K562 (cell line): ENCODE measurements at regions not wholly inside any gene's neighbourhood (a gene's known extent, or its start where the extent isn't known, plus 50 kb on each side); places are given as distances from the start of the nearest gene placed in this dataset.

ENCODE experiments used
- ATAC-seq: fragments of 200-7000 bp; cut with Tn5 transposase; 3 replicates; pipeline ENCODE4 v1.9.1; 2020; ENCODE audit warnings: moderate library complexity
- BruUV-seq: library from RNA; stranded (reverse); fragments of 400-500 nt; replicated peaks from 2 replicates; lab custom pipeline; 2021; lab: Mats Ljungman, UMichigan
- CTCF ChIA-PET: fragments of 300-600 bp; formaldehyde crosslinking; extraction: SDS; loops from one replicate; lab custom pipeline; 2021; ENCODE audit warnings: low intra/inter-chr PET ratio; lab: Yijun Ruan, JAX
- POLR2A ChIA-PET: fragments of 300-600, 350-650 bp; sonication (Branson Sonifier 250); formaldehyde crosslinking; extraction: SDS; loops from one replicate; lab custom pipeline; 2021; ENCODE audit warnings: antibody characterized with exemption, inconsistent platforms; lab: Yijun Ruan, JAX
- DNase-seq, 4 experiments: peaks; one replicate each; pipeline versions ENCODE4 v3.0.0 to v3.0.0-alpha.2; 2011 to 2018; ENCODE audit warnings: low spot score in 3 of 4, mixed read lengths in 3 of 4; ENCODE audit errors: extremely low read depth in 1 of 4
- FAIRE-seq: peaks from 2 replicates; lab custom pipeline; 2011; peaks lifted over from hg19 to GRCh38; lab: Jason Lieb, UNC
- H2AFZ ChIP-seq: 2 replicates; pipeline ENCODE4 v1.6.0; 2011; ENCODE audit warnings: low read depth, low read length, control low read depth, inconsistent platforms
- H3K27ac ChIP-seq: fragments of 200-600 bp; 3 replicates; pipeline ENCODE4 v1.8.0; 2011; ENCODE audit warnings: low read depth, mild to moderate bottlenecking, control low read depth, inconsistent platforms, low read length, moderate library complexity, mixed read lengths; ENCODE audit errors: extremely low read depth
- H3K27me3 ChIP-seq, 2 experiments: fragments of 300-600 bp in 1 of 2; 2 replicates in 1 of 2; 3 replicates in 1 of 2; pipeline versions ENCODE4 v1.6.0 to v1.8.0; 2011; ENCODE audit warnings: inconsistent platforms in 2 of 2, low read length in 2 of 2, mild to moderate bottlenecking in 1 of 2, mixed read lengths in 1 of 2, moderate library complexity in 1 of 2; ENCODE audit not compliant: control insufficient read depth in 2 of 2, insufficient read depth in 2 of 2
- H3K36me3 ChIP-seq: fragments of 300-600 bp; 3 replicates; pipeline ENCODE4 v1.8.0; 2011; ENCODE audit warnings: mild to moderate bottlenecking, low read length, inconsistent platforms; ENCODE audit not compliant: control insufficient read depth, insufficient read depth
- H3K4me1 ChIP-seq, 2 experiments: fragments of 200-600 bp in 1 of 2; replicated peaks in 1 of 2; 2 replicates in 1 of 2; 3 replicates in 1 of 2; pipeline versions ENCODE4 v1.5.1 to v1.8.0; 2011; ENCODE audit warnings: inconsistent platforms in 2 of 2, low read length in 2 of 2, mild to moderate bottlenecking in 1 of 2, mixed read lengths in 1 of 2, moderate library complexity in 1 of 2; ENCODE audit not compliant: control insufficient read depth in 2 of 2, insufficient read depth in 2 of 2
- H3K4me2 ChIP-seq: 2 replicates; pipeline ENCODE4 v1.6.1; 2011; ENCODE audit warnings: low read length, control low read depth, inconsistent platforms, mixed read lengths; ENCODE audit not compliant: insufficient read depth
- H3K4me3 ChIP-seq: fragments of 200-600 bp; sonication (generic), shearing (Covaris generic); 2 replicates; pipeline ENCODE4 v1.5.1; 2016; ENCODE audit warnings: control low read depth, inconsistent platforms
- H3K79me2 ChIP-seq: fragments of 200-600 bp; 3 replicates; pipeline ENCODE4 v1.8.0; 2011; ENCODE audit warnings: low read length, inconsistent platforms; ENCODE audit not compliant: control insufficient read depth, insufficient read depth
- H3K9ac ChIP-seq, 2 experiments: 2 replicates each; pipeline versions ENCODE4 v1.6.0 to v1.6.1; 2011; ENCODE audit warnings: low read depth in 2 of 2, low read length in 2 of 2, control low read depth in 1 of 2, inconsistent platforms in 1 of 2, mild to moderate bottlenecking in 1 of 2, mixed read lengths in 1 of 2; ENCODE audit not compliant: insufficient read depth in 1 of 2
- H3K9me1 ChIP-seq: one replicate; pipeline ENCODE4 v1.6.0; 2011; ENCODE audit warnings: inconsistent platforms, mild to moderate bottlenecking, low read length, moderate library complexity; ENCODE audit not compliant: control insufficient read depth, insufficient read depth
- H3K9me3 ChIP-seq: replicated peaks from 2 replicates; pipeline ENCODE4 v1.5.1; 2011; ENCODE audit warnings: low read depth, low read length, inconsistent platforms; ENCODE audit not compliant: control insufficient read depth, insufficient read depth
- H4K20me1 ChIP-seq: replicated peaks from 2 replicates; pipeline ENCODE4 v1.6.1; 2011; ENCODE audit warnings: low read length, inconsistent platforms, mixed read lengths; ENCODE audit not compliant: control insufficient read depth, insufficient read depth
- CHD4 ChIP-seq: fragments of 200-600 bp; sonication (generic); IDR thresholded peaks from 3 replicates; pipeline ENCODE4 v1.6.1; 2012; ENCODE audit warnings: low read depth, mild to moderate bottlenecking, mixed read lengths, low read length, inconsistent platforms; ENCODE audit not compliant: insufficient read depth, insufficient replicate concordance, poor library complexity, severe bottlenecking
- ID3 ChIP-seq, 2 experiments: fragments of 250-450 bp in 1 of 2; fragments of 450-650 bp in 1 of 2; sonication (Bioruptor Pico) in 1 of 2; IDR thresholded peaks; 2 replicates each; pipeline versions ENCODE4 v1.6.1 to v1.8.0; 2016 to 2021; ENCODE audit warnings: mild to moderate bottlenecking in 2 of 2, moderate library complexity in 2 of 2, missing compliant biosample characterization in 1 of 2, missing genetic modification characterization in 1 of 2
- KDM4B ChIP-seq, 2 experiments: fragments of 450-650 bp in 1 of 2; sonication (generic) in 1 of 2; IDR thresholded peaks; 2 replicates each; pipeline ENCODE4 v1.6.1; 2016 to 2017; ENCODE audit warnings: borderline replicate concordance in 2 of 2, antibody characterized with exemption in 1 of 2, low read depth in 1 of 2, mild to moderate bottlenecking in 1 of 2
- KDM5B ChIP-seq: fragments of 200-600 bp; sonication (generic); IDR thresholded peaks from 2 replicates; pipeline ENCODE4 v1.6.1; 2012; ENCODE audit warnings: low read depth, mild to moderate bottlenecking, moderate library complexity, low read length, control low read depth, inconsistent platforms; ENCODE audit not compliant: insufficient replicate concordance
- MCM5 ChIP-seq: fragments of 450-650 bp; IDR thresholded peaks from 2 replicates; pipeline ENCODE4 v1.6.1; 2016; ENCODE audit warnings: low read depth
- NR2C1 ChIP-seq, 2 experiments: fragments of 450-650 bp; IDR thresholded peaks; 2 replicates each; pipeline ENCODE4 v1.6.1; 2017; ENCODE audit warnings: mild to moderate bottlenecking in 2 of 2, antibody characterized with exemption in 1 of 2, inconsistent platforms in 1 of 2, missing compliant biosample characterization in 1 of 2, missing genetic modification characterization in 1 of 2
- RUNX1 ChIP-seq: sonication (generic); IDR thresholded peaks from 2 replicates; pipeline ENCODE4 v1.6.1; 2016; ENCODE audit warnings: antibody characterized with exemption, low read depth
- SFPQ ChIP-seq: fragments of 200-400 bp; formaldehyde crosslinking; IDR thresholded peaks from 2 replicates; pipeline ENCODE4 v1.6.1; 2017; ENCODE audit warnings: mild to moderate bottlenecking, low read depth, low read length, moderate library complexity
- SP1 ChIP-seq: sonication (generic); formaldehyde crosslinking; IDR thresholded peaks from 2 replicates; pipeline ENCODE4 v1.8.1; 2022; ENCODE audit warnings: mild to moderate bottlenecking, missing genetic modification reagents
- USF2 ChIP-seq: sonication (generic); formaldehyde crosslinking; IDR thresholded peaks from 2 replicates; pipeline ENCODE4 v1.5.0; 2020; ENCODE audit warnings: missing genetic modification reagents
- ZFP91 ChIP-seq: sonication (generic); formaldehyde crosslinking; IDR thresholded peaks from 2 replicates; pipeline ENCODE4 v1.8.0; 2022; ENCODE audit warnings: mild to moderate bottlenecking, missing genetic modification reagents
- ZNF174 ChIP-seq: fragments of 250-450 bp; sonication (Bioruptor Pico); IDR thresholded peaks from 2 replicates; pipeline ENCODE4 v1.4.0; 2020; ENCODE audit warnings: mild to moderate bottlenecking
- ZNF217 ChIP-seq: sonication (generic); formaldehyde crosslinking; IDR thresholded peaks from 2 replicates; pipeline ENCODE4 v1.8.0; 2022; ENCODE audit warnings: mild to moderate bottlenecking, missing genetic modification reagents
- ZNF263 ChIP-seq: sonication (generic); formaldehyde crosslinking; IDR thresholded peaks from 2 replicates; pipeline ENCODE4 v1.8.0; 2022; ENCODE audit warnings: mild to moderate bottlenecking, missing genetic modification reagents, borderline replicate concordance
- WGBS: fragments of 100-300 bp; shearing (Covaris generic); methylation state at CpG from one replicate; pipeline ENCODE4 v1.1.6; 2016; ENCODE audit warnings: low coverage, mixed read lengths; ENCODE audit not compliant: insufficient coverage; ENCODE audit errors: missing lambda C conversion rate; 5-methylcytosine and 5-hydroxymethylcytosine counted together
- in situ Hi-C: fragments of 300-500 bp; cut with MboI; formaldehyde crosslinking; loops from 4 replicates; pipeline ENCODE4 v1.15.0; 2018; ENCODE audit warnings: inconsistent platforms, mixed read lengths
- intact Hi-C: fragments of 100-400 bp; cut with micrococcal nuclease; formaldehyde crosslinking; loops from 2 replicates; pipeline ENCODE4 v1.14.2; 2022

GRCh38 chr13:54799621-54800226 is 1771.1 kb downstream of the OLFM4 start:
- ChIA-PET CTCF (no interaction called here), POLR2A (no interaction called here)
- BruUV-seq: no TSS peak
- WGBS: 4% methylated on average over 4 of the region's 37 CpGs
- Histone ChIP-seq H3K9ac (no peak overlapping the region), H3K79me2 (no peaks in the 10 kb centered on the region), H3K4me2 (no peak overlapping the region), H2AFZ (no peak overlapping the region), H3K27ac (no peak overlapping the region), H3K9me1 (no peaks in the 10 kb centered on the region), H3K9me3 (no peaks in the 10 kb centered on the region), H3K4me1 (no peaks in the 10 kb centered on the region), H3K4me3 (no peak overlapping the region), H3K36me3 (no peaks in the 10 kb centered on the region), H3K27me3 (no peaks in the 10 kb centered on the region), H4K20me1 (no peaks in the 10 kb centered on the region)
- DNase-seq: no peak
- no peak for ATAC-seq
- in situ Hi-C loops (no loop called here), intact Hi-C loops (no loop called here)
- FAIRE-seq: no peak
- TF ChIP-seq KDM5B (no peak), MCM5 (no peak), SP1 (CRISPR knock-in tag) (no peak), ZNF217 (CRISPR knock-in tag) (no peak), USF2 (CRISPR knock-in tag) (no peak), NR2C1 (IDR thresholded peaks at IDR 0.05) (no peak), NR2C1 (tag; IDR thresholded peaks at IDR 0.05) (no peak), RUNX1 (no peak), CHD4 (no peak), KDM4B (IDR thresholded peaks at IDR 0.05; ENCODE audit: borderline replicate concordance in 2 of 2, low read depth in 1 of 2) (no peak), SFPQ (no peak), ZNF263 (CRISPR knock-in tag) (no peak), ID3 (CRISPR knock-in tag; IDR thresholded peaks at IDR 0.05) (no peak), ID3 (tag; IDR thresholded peaks at IDR 0.05) (no peak), ZNF174 (CRISPR knock-in tag) (no peak), ZFP91 (CRISPR knock-in tag) (no peak)
